Forelimb muscle (tissue), 1 donor: ENCODE measurements at regions not wholly inside any gene's neighbourhood (a gene's known extent, or its start where the extent isn't known, plus 50 kb on each side); places are given as distances from the start of the nearest gene placed in this dataset.

Source experiments
- DNase-seq: peaks from one replicate; pipeline ENCODE4 v3.0.0-alpha.2; 2013; ENCODE audit warnings: low read depth

DNA sequence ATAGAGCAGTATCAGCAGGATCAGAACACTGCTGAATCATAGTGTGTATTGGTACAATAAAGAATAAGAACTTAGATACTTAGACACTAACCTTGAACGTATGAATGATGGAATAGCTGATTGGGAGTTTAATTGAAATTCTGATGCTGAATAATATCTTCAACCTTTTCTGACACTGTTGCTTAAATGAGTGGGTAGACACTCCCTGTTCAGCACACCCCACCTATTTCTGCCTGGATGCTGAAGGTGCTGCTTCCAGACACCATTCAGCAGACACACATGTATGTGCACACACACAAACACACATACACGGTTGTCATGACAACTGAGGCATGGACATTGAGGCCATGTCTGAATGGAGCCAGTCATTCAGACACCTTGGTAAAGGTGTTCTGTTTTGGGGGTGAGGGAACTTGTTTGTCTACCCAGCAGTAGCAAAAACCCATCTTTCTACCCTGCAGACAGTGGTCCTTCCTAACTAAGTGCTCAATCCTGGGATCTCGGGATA, 54.3 kb downstream of the TMEM215 start:
- DNase-seq = no peak

DNA sequence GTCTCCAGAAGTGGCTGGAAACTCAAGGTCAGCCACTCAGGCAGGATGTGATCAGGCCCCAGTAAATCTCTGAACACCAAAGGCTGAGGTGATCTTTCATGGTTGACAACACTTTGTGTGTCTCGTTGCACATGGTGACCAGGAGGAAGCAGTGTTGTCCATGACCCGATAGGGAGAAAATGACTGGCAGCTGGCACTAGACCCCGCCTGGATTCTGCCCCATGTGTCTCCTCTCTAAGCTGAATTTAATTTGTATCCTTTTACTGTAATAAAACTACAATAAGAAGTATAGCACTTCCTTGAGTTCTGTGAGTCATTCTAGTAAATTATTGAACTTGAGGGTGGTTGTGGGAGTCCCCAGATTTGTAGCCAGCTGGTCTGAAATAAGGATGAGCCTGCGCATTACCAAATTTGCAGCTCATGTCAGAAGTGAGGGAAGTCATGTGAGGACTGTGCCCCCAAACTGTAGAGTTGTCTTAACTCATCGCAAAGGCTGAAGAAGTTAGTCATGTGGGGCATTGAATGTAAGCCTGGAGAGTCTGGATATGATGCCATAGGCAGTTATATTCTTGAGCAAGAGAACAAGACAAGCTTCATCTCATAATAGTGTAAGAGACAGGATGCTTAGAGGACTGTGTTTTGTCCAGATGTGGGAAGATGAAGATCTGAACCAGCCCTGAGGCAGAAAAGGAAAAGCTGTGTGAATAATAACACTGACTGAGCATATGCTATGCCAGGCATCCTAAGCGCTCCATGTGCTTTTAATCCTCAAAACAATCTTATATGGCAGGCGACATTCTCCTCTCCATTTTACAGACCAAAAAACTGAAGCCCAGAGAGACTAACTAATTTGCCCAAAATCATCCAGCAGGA, 55.9 kb downstream of the TMEM215 start:
- no peak for DNase-seq

DNA sequence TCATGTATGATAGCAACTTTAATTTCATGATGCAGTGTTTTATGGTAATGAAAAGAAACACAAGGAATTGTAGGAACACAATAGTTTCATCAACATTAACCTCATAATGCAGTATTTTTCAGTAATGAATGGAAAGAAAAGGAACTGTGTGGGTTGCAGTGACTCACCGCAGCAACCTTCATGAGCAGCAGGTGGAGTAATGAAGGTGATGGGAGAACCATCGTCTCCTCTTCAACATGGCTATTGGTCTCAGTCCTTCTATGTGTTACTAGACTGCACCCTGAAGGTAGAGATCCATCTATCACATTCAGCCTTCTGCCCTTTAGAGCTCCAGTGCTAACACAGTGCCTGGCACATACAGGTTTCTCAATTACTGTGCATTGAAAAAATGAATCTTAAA, 58.0 kb downstream of the TMEM215 start:
- no peak for DNase-seq

DNA sequence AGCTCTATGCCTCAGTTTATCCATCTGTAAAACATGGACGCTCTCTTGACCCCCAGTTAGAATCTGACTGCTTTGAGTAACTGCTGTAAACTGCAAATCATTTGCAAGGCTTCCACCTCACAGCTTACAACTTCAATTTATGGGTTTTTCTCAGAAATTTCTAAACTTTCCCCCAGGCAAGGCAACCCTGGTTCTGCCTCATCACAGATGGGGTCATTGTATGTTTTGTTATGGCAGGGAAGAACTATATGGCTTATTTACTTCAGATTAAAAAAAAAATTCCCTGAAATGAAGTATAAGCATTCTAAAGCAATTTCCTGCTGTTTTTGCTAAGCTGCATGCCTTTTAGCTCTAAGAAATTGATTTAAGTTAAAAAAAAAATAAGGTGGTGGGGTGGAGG, 60.0 kb downstream of the TMEM215 start:
- DNase-seq = no peak

DNA sequence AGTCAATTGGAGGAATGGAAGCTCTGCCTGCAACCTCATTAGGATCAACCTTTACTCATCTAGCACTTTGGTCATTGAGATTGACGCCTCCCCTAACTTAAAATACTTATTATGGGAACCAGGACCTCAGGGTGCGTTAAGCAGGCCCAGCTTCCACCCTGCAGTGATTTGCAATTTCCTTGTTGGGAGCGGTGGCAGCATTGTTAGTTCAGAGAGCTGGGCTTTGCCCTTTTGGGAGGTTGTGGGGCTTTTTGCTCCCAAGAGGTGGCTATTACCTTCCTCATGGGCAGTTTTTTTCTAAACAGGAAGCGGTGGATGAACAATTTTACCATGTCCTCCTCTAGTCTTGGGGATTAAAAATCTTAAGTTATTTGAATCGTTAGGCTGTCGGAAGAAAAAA, 60.9 kb downstream of the TMEM215 start:
- DNase-seq = no peak

DNA sequence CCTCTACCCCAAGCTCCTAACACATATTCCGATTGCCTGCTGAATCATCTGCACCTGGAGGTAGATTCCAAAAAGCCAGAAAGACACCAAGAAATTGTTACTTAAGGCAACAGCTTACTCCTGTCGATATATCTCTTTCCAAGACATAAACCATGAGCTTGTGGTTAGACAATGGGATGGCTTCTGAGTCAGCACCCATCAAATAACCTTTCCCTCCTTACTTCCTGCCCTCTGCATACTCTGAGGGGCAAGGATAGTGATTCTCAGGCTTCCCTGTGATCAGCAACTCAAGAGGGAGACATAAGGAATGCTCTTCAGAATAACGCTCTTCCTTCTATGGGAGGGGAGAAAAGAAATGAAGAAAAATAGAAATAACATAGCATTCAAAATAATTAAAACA, 70.9 kb downstream of the TMEM215 start:
- no peak for DNase-seq

DNA sequence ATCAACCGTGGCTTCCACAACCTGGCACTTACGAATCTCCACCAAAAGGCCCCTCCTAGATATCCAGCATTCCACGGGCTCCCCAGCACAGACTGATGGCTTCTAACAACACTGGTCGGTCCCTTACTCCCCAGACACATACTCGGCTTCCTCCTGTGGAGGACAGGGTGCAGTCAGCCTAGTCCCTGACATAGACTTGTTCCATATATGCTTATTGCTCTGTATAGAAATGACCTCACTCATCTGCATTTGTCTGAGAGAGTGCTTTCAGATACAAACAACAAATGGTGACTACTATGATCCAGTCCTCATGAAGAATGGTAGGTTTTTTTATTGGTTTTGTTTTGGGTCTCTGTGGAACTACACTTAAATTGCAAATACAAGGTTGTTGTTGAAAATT, 72.4 kb downstream of the TMEM215 start:
- no peak for DNase-seq

DNA sequence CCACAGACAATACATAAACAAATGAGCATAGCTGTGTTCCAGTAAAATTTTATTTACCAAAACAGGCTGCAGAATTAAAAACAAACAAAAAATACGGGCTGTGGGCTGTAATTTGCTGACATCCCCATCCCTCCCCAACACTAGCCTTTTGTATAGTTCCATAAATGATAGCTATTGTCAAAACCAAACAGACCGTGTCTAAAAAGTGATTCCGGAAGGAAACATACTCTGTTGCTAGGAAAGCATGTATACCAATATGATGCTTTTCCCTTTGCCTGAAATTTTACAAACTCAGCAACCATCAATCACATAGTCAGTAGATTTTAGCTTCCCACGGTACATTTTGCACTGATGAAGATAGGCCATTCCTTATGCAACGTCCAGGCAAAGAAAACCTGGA, 80.0 kb downstream of the TMEM215 start:
- no peak for DNase-seq

DNA sequence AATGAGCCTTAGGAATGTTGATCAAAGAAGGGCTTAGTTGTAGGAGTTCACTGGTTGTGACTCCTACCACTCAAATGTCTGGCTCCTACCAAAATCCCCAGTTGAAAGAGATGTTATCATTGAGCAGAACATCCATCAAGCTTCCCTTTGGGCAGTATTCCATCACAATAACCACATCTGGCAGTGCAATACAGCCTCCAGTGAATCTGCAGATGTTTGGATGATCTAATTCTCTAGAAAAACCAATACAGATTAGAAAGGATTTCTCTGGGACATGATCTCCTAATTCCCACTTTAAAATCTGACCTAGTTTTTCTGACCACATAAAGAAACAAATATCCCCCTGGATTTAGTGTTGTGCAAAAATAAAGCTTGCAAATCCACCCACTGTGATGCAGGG, 81.6 kb downstream of the TMEM215 start:
- peak; percentile 19 for DNase-seq

DNA sequence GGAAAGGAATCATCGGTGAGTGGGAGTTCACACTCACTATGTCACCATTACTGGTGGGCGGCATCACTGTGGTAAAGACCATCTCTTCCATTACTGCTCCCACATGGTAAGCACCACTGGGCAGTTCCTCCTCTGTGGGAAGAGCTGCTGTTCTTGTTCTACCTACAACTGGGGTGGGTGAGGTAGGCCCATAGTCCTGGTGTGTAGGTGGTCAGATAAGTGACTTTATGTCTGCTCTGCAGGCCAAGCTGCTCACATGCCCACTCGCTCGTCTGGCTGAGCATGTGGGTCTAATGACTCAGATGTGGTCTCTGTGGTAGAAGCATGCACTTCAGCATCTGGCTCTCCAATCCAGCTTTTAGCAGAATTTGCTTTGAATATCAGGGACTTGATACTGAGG, 82.9 kb downstream of the TMEM215 start:
- no peak for DNase-seq

DNA sequence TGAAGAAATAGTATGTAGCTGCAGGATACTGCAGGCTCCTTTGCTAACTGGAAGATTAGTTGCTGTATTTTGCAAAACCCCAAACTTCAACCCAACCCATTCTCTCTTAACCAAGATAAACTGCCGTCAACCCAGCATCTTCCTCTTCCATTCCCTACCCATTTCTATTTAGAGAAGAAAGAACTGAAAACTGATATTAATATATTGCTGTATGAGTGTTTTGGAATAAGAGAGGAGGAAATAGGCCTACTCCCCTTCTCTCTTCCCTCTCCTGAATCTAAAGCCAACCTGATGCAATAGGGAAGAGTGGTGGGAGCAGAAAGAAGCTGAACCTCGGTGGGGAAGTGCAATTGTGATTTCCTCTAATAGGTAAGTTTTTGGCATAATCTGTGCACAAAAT, 83.7 kb downstream of the TMEM215 start:
- DNase-seq = no peak

DNA sequence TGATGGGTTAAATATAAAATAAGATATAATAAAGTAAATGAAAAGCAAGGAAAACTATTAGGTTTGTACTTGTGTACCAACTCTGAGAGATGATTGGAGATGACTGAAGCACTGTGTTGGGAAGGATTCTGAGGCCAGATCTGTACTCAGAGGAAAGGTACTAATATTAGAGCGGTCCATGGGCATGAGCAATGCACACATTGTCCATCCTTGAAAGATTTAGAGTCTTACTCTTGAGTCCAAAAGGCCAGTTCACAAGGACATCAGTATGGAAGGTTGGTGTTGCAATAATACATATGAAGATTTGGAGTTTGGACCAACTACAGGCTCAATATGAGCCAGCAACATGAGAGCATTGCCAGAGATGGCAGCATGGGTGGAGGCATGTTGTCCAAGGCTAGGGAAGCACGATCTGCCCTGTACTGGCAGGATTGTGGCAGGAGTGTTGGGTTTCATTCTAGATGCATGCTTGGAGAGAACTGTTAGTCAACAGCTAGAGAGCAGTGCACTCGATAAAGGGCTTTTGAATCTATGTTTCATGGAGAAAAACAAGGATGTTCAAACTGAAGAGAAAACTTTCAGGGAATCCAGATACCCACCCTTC, 84.4 kb downstream of the TMEM215 start:
- no peak for DNase-seq

DNA sequence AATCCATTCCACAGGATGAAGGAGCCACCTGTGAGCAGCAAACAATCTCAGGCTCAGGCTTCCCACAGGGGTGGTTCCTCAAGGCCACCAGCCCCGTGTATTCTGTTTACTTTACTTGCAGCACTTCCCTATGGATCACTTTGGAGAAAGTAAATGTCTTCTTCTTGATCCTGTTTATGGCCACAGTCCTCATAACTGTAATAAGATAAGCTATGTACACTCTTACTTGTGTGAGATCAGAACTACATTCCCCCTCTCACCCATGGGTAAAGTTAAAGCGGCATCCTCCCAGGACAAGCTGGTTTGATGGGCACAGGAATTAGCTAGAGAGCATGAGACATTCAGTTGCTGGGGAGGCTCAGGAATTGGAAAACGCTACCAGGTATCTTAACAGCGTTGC, 86.1 kb downstream of the TMEM215 start:
- DNase-seq = no peak

DNA sequence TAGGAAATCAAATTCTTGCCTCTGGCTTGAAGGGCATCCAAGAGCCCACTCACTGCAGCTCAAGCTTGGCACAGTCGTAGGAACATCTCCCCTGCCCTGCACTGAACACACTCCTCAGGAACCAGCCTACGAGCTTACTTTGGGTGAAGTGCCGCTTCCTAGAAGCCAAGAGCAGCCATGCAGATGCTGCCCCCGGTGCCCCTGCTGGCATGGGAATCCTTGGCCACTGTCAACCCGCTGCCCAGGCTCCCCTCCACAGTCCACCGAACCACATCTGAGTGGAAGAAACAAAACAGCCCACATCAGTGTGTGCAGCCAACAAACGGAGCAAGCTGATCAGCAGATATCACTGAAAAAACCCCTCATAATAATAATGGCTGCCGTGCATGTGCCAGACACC, 89.8 kb downstream of the TMEM215 start:
- DNase-seq = no peak

DNA sequence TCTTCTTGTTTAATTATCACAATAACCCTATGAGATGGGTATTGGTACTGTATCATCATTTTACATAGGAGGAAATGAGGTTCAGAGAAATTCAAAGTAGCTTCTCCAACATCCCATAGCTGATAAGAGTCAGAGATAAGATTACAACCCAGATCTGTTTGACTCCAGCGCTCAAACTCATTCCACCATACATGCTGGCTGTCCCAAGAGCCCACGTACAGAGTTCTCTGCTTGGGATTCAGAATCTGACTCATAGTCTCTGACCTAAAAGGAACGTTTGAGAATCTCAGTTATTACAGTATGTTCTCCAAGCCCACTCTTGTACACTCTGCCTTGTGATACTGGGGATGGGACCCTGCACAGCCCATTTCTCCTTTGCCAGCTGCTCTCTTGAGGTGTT, 90.2 kb downstream of the TMEM215 start:
- no peak for DNase-seq

DNA sequence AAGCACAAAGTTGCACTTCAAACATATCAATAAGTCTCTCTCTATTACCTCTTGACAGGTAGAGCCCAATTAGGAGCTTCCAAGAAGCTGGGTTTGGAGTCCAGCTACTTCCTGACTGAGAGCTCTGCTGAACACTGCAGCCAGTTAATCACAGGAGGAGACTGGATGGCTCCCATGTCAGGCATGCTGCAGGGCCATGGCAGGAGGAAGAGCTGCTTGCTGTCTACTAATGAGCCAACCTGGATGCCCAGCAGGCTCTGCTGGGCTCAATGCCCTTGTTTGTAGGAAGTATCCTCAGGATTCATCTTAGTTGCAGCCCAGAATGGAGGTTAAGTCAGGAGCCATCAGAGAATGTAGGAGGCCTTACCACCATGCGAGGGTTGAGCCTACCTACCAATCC, 91.9 kb downstream of the TMEM215 start:
- DNase-seq = no peak

DNA sequence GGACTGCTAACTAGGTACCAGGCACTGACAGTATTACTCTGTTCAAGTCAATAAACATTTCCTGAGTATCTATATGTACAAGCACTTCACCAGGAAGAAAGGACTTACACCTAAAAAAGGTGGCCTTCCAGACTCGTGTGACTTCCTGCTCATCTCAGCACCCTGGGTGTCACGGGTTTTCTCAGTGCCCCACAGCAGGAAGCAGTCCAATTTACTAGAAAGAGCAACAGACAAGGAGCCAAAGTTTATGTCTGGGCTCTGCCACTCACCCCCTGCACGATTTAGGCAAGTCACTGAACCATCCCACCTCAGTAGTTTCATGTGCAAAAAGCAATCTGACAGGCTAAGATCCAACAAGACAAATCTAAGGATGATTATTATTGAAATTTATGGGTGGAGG, 92.4 kb downstream of the TMEM215 start:
- DNase-seq = no peak

DNA sequence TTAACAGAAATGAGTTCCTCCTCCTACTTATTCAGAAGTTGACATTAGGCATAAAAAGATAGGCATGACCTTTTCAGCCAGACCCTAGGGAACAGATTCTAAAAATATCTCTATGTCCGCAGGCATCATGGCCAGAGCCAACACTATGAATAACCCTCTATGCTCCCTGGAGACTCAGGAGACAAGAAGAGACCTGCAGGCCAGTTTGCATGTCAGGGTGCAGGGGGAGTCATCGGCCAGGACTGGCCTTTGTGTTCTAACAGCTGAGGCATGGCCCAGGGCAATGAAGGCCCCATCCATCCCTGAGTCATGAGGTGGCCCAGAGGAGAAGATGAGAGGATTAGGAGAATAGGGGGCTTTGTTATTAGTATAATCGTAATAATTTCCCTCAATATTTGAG, 93.8 kb downstream of the TMEM215 start:
- DNase-seq = no peak

DNA sequence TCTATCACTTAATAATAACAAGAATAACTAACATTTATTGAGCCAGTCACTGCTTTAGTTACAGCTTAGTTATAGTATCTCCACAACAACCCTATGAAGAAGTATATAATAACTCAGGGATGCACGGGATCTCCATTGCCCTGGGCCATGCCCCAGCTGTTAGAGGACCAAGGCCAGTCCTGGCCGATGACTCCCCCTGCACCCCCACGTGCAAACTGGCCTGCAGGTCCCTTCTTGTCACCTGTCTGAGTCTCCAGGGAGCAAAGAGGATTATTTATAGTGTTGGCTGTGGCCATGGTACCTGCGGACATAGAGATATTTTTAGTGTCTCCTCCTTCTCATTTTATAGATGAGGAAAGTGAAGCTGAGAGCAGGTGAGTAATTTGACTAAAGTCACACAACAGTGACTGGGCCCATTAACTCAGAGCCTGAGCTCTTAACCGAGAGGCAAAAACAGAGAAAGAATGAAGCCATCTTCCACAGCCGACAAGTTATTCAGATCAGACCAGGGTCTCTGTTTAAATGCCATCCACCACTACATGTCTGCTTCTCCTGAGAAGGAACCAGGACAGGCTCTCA, 94.4 kb downstream of the TMEM215 start:
- DNase-seq = no peak

DNA sequence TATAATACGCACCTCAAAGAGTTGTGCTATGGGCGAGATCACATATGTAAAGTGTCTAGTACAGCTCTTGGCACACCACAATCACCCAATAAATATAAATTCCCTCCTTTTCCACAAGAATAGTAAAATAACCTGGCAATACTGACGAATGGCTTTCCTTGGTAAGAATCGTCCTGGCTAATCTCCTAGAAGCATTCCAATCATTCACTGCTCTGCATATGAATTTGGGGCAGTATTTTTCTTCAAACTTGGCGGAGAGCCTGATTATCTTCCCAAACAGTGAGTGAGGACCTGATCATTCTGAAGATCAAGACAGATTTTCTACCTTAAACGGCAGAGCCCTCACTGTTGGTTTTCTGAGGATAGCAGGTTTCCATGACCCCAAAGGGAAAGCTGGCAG, 96.0 kb downstream of the TMEM215 start:
- no peak for DNase-seq

DNA sequence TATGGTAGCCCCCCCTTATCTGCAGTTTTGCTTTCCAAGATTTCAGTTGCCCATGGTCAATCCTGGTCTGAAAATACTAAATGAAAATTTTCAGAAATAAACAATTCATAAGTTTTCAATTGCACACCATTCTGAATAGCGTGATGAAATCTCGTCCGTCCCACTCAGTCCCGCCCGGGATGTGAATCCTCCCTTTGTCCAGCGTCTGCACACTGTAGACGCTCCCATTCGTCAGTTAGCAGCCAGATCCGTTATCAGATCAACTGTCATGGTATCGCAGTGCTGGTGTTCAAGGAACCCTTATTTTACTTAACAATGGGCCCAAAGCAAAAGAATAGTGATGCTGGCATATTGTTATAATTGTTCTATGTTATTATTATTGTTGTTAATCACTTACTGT, 98.6 kb downstream of the TMEM215 start:
- no peak for DNase-seq

DNA sequence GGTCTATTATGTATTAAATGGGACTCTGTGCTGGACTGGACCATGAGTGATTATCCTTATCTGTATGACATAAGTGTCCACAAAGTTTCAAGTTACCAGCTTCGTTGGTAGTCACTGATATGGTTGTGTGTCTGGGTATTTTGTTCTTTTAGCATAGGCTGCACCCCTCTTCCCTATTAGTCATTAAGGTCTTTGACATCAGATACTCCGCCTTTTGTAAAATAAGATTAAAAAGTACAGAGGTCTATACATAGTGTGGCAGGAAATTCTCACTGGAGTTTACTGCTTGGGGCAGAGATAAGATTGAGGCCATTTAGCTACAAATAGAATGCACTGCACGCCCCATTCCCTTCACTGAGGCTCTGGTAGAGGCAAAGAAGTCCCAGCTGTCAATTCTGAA, 99.4 kb downstream of the TMEM215 start:
- no peak for DNase-seq

DNA sequence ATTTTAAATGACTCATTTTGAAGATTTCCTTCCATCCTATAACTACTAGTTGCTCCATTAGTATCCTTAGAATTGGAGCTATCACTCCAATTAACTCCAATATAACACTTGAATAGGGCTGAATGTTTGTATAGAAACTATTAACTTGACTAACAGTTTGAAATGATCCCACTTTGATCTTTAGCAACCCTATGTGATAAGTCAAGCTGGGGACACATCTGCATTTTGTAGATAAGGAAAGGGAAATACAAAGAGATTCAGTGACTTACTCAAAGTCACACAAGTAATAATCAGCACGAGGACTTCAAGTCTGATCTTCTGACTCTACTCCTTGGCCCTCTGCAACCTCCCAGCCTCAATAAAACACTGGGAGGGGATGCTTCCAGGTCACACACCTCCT, 101.1 kb downstream of the TMEM215 start:
- DNase-seq = no peak
